Stimulated activated CD8-positive, alpha-beta memory T cell treated with anti-CD3 and anti-CD28 coated beads, Interleukin-12 subunit alpha, Interleukin-12 subunit beta, amount 100 ng/mL, for 1 hour (primary cell): ENCODE measurements at regions not wholly inside any gene's neighbourhood (a gene's known extent, or its start where the extent isn't known, plus 50 kb on each side); places are given as distances from the start of the nearest gene placed in this dataset.

ENCODE experiments used
- DNase-seq: peaks from one replicate; pipeline ENCODE4 v3.0.0-alpha.2; 2020; ENCODE audit warnings: low read depth

DNA sequence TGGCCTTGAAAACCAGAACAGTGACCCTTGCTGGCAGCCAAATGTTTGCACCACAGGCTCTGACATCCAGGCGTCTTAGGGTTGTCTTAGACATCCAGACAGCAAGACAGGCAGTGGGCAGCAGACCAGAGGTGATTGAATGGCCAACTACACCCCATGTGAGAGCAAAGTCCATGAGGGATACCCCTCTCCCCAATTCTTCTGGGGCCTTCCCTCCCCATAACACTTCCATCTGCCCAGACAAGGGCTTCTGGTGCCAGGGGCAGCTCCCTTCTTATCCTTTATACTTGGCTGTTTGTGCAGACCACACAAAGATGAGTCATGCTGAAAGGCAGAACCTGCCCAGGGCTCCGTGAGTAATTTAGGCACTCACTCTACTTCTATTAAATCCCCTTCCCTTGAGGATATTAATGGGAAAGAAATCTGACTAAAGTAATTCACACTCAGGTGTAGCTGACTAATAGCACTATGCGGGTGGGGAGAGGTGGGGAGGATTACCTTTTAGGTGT, 257.9 kb downstream of the UACA start:
- no peak for DNase-seq

DNA sequence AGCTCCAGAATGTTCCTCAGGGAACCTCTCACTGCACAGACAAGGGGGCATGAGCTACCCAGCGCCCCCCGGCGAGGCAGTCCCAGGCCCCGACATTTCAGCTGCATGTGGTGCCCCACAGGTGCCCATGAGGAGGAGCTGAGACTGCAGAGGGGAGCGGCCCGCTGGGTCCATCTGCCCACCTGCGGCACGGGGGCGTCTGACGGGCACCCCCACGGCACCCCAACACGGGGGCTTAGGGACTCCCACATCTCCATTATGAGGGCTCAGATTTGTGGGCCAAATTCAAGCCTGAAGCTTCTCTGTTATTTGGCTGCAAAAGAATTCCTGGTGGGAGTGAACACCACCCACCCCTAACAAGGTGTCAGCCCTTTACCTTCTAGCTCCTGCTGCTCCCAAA, 258.4 kb downstream of the UACA start:
- DNase-seq, result no peak

DNA sequence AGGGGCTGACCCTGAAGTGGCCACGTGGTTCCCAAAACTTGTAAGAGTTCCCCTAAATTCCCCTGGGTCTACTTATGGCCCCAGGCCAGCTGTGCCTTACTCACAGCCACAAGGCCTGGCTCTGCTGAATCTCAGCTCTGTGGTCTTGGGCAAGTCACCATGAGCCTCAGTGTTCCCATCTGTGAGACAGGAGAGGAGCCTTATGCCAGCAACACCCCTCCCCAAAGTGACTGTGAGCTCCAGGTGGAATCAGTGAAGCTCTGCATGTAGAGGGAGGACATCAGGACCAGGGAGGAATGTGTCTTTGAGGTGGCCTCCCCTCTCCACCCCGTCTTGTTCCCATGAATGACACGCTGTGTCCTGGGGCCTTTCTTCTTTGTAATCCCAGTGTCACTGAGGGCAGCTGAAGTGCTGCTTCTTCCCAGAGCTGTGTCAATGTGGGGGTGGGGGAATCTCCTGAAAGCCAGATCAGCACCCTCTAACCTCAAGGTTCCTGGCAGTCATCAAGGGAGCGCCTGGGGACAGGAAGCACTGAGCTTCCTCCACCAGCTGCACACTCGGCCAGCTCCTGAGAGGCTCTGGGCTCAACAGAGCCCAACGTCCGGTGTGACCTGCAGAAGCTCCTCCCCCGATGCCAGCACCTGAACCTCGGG, 258.9 kb downstream of the UACA start:
- DNase-seq, result no peak

DNA sequence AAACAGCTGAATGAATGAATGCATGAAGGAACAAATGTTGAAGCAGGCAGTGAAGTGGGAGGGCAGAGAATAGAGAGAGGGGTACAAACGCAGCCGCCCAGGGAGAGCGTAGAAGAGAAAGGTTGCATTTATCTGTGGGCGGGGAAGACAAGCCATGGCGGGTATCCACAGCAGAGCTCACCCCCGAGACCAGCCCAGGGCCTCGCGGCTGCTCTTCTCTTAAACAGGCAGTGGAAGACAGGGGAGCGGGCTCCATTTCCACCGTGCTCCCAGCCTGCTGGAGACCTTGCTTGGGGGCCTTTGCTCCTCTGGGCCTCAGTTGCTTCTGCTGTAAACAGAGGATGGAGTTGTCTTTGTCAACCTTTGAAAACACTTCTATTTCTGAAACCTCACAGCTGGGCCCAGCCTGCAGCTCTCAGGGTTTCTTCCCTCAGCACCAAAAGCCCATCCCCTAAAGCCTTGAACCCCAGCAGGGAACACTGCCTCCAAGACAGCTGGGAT, 259.5 kb downstream of the UACA start:
- no peak for DNase-seq

DNA sequence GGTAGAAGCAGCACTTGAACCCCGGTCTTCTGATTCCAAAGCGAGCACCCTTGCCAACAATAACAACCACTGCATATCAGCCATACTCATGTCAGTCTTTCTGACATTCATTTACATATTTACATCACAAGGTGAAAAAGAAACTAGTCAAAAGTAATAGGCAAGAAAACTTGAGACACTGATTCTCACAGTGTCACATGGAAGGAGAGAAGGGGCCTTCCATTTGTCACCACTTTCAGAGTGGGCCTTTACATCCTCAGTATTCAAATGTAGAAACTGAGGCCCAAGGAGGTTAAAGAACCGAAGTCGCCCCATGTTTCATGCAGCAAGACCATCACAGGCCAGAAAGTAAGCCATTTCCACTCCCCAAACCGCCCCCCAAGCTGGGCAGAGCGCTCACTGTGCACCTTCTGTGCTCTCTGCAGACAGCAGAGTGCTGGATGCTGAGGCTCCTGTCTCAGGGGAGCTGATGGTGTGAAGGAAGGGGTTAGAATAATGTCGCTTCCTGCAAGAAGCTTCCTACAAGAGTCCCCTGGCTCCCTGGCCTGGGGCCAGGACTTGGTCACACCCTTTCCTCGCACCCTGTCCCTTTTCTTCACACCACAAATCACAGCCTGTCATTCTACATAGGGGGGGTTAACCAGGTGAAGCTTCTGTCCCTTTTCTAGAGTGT, 260.1 kb downstream of the UACA start:
- no peak for DNase-seq

DNA sequence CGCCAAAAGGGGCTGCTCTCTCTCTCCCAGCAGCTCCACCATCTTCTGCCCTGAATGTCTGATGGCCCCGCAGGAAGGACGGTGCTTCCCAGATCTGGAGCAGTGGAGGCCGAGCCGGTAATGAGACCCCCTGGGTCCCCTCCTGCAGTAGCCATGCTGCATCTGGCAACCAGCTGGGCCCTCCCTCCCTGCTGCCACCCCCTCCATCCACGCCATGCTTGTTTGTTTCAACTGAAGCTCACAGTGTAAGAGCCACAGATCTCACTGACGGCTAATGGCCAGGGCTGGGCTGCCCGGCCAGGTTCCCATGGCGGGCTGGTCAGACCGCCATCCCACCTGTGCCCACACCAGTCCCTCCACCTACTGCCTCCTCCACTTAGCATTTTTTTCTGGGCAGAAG, 260.8 kb downstream of the UACA start:
- DNase-seq, result no peak

DNA sequence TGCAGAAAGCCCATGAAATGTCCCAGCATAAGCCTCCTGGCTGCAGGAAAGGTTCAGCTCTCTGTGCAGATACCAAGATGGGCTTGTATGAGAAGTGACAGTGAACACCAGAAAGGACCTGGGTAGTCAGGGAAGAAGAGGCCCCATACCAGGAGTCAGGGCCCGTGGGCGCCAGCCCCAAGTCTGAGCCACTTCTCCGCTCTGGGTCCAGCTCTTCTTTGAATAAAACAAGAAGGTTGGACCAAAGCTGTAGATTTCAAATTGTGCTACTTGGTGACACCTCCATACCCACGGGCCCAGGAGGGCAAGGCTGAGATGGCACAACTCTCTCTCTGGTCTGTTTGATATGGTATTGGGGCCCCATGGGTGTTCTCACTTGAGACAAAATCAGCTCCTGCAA, 261.5 kb downstream of the UACA start:
- no peak for DNase-seq

DNA sequence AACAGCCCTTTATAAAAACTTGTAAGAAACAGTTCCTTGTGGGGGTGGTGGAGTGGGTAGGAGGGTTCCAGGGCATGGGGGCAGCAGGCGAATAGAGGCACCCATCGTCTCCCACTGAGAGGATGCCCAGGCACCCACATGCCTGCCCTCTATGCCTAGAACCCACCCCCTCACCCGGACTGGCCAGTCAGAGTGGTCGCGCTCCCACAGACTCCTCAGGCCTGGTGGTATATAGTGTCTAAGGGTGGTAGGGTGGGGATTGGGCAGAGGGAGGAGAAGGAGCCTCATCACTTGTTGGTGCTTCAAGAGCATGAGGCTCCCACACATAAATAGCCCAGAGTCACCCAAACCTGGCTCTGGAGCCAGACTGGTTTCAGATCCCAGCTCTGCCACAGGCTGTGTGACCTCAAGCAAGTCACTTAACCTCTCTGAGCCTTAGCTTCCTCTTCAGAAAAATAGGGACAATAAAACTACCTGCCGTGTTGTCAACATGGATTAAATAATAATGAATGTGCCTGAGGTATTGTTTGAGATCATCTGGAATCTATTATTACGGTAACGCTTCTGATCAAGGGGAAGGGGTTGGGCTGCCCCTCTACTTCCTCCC, 262.1 kb downstream of the UACA start:
- no peak for DNase-seq

DNA sequence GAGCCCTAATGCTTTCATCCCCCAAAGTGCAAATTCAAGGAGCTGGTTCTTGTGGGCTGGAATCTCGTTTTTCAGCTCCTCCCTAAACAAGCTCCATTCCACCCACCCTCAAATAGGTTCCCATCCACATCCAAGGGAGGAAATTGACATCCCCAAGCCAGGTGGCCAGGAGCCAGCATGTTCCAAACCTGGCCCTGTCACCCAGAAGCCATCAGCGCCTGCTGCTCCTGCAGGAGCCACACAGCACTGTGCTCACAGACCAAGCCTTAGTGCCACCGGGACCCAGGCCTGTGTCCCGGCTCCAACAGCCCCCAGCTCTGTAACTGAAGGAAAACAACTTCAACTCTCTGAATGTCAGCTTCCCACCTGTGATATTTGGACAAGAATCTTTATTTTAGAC, 263.6 kb downstream of the UACA start:
- no peak for DNase-seq

DNA sequence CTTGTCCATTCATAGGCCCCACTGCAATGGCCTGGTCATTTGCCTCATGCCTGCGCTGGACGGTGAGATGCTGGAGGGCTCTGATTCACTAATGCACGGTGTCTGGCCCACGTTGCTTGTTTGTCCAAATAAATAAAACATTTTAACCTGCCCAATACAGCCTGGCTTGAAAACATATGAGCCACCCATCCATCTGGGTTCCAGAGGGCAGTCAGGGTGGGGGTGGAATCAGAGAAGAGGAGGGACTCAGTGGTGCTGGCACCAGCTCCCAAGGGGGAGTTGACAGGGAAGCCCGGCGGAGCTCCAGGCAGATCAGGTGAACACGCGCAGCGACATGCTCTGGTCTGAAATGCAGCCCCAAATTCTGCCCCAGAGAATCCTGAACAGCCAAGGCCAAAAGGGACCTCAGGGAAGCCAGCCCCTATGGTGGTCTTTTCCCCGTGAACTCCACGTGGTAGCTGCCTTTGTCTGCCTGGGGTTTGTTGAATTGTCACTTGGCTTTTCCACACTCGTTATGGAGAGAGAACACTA, 265.2 kb downstream of the UACA start:
- DNase-seq, result no peak

DNA sequence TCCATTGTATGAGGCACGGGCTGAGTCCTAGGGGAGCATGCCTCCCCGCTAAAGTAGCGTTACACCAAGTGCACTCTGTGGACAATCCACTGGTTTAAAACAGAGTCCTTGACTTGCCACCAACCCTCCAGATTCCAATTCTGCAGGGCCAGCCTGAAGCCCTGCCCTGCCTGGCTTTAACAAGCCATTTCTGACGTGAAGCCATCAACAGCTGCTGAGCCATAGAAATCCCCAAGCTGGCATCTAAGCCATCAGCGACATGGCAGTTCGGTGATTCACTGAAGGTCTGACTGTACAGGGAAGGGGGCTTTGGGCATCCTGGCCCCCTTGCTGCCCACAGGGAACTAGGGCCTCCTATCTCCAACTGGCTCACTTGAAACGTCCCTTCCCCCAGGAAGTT, 265.7 kb downstream of the UACA start:
- no peak for DNase-seq

DNA sequence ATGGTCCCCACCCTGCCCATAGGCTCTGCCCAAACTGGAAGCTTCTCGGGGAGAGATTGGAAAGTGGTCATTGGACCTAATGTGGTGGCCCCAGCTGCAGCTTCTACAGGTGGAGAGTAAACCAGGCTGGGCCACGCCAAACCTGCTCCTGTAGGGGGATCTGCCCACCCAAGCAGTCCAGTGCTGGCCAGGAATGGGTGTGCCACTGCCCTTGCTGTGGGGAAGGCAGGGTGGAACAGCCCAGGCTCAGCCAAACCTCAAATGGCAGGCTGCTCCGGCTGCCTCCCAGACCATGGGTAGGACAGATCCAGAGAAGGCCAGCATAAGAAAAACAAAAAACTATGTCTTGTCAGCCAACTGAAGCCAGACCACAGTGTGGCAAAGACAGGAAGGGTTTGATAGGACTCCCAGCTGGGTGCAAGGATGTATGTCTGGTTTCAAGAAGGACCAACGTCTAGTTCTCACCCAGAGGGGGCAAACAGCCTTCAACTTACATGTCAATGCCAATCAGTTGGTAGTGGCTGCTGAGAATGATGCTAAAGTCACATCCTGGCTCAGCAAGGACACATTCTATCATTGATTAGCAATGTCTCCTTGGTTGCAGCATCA, 267.3 kb downstream of the UACA start:
- no peak for DNase-seq

DNA sequence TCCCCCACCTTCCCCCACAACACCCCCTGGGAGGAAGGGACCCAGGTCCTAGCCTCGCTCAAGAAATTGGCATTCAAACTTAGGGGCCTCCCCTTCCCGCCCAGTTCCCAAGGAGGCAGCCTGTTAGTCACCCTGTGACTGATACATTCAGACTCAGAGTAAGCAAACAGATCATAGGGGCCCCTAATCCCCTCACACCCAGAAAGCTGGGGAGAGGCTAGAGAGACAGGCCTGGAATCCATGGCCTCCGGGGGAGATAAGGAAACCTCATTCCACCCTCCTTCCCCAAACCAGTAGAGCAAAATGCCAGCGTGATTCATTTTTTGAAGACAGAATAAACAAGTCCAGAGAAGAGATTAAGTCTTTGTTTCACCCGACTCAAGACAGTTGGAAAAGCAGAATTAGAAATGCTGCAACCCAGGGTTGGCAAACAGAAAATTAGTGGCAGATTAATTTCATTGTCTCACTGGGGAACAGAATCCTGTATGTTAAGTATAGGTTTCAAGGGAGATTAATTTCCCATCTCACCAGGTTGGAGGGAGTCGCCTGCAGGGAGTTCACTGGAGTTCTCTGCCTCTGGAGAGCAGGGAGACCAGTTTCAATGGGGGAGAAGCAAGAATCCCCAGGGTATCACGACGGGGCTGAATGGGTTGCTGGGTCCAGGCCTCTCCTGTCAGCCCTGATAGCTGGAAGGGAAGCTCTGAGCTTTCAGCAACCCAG, 268.3 kb downstream of the UACA start:
- DNase-seq, result no peak

DNA sequence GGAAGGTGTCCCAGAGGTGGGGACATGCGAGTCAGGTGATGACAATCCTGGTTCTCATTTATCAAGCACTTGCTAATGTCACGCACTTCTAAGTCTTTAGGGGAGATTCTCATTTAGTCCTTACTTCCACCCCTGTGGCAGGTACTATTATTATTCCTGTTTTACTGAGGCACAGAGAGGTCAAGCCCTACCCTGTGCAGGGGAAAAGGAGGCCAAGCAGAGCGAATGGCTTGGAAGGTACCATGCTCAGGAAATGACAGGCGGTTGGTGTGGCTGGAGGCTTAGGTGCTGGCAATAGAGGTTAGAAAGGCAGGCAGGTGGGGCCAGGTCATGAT, 268.9 kb downstream of the UACA start:
- no peak for DNase-seq

DNA sequence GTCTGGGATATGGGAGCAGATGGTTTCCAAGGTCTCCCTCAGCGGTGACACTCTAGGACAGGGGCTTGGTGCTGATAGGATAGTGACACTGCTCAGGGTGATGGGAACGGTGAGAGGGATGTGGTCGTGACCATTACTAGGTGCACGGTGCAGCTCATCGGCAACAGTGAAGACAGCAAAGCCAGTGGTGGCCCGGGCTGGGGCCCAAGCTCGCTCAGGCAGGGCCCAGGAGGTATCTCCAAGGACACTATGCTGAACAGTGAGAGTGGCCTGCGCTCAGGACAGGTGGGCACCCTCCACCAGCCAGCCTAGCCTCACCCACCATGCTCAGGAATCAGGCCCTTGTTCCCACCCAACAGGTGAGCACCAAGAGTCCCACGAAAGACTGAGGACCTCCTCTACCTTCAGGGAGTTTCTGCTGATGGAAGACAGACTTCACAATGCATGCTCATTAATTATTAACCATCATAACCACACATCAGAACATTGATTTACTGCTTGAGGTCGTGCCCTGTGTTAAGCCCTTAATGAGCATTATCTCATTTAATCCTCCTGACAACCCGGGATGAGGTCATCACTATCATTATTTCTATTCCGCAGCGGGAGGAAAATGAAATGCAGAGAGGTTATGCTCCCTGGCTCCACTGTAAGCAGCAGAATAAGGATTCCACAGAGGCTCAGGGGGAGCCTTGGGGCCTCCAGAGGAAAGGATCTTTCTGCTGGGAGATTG, 269.4 kb downstream of the UACA start:
- DNase-seq, result no peak

DNA sequence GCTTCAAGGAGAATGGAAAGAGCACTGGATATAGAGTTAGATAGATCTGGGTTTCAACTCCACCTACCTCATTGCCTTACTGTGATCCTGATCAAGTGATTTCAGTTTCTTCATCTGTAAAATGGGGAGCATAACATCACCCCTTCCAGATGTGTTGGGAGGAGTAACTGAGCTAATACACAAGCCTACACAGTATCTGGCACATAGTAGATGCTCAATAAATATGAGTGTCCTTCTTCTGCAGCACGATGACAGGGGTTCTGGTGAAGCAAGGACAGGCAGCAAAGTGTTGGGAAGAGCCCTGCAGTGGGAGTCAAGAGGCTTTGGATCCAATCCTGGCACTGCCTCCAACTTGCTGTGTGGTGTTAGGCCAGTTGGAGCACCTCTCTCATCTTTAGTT, 270.0 kb downstream of the UACA start:
- no peak for DNase-seq

DNA sequence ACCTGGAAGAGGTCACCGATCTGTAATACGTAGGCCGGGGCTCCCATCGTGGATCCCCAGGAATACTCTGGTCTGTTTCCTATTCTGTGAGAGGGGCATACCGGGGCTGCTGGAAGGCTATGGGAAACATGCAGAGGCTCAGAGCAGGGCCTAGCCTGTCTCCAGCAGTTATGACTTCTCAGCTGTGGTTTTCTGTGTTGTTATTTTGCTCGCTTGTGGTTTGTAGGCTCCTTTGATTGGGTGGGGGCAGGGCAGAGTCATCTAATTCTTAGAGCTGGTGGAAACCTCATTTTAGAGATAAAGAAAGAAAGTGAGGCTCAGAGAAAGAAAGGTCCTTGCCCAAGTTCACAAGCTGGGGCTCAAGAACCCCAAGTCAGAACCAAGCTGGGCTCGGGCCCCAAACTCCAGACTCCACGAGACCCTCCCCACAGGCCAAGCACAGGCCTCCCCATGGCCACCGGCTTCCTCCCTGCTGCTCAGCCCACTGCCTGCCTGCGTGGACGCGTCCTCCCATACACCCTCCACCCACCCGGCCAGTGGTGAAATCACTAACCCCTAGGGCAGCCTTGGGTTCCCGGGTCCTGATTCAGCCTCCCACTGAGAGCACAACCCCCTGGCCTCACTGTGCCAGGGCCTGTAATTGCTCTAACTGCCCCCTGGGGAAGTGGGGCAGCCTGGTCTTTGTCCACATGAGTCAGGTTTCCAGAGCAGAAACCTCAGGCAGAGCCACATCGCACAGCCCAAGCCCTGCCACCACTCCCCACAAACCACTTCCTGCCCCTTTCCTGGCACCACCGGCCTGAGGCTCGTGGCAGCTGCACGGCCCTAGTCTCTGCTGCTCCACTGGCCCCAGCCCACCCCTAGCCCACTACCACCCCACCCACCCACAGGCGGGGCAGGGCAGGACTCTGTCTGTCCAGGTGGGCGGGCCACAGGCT, 270.8 kb downstream of the UACA start:
- peak; percentile 71 for DNase-seq

DNA sequence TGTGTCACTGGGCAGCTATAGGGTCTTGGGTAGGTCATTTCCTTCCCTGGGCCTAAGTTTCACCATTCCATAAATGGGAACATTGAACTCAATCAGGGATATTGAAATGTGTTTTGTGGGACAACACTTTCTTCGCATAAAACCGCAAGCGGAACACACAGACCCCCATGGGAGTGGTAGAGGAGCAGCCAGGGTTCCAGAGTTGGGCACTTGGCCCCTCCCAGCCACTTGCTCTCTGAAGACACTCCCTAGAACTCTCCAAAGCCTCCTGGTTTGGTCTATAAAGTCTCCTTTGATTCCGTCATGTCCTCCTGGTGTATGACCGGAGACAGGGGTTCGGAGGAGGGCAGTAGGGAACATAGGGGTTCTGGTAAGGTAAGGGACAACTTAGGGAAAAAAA, 271.7 kb downstream of the UACA start:
- DNase-seq, result no peak

DNA sequence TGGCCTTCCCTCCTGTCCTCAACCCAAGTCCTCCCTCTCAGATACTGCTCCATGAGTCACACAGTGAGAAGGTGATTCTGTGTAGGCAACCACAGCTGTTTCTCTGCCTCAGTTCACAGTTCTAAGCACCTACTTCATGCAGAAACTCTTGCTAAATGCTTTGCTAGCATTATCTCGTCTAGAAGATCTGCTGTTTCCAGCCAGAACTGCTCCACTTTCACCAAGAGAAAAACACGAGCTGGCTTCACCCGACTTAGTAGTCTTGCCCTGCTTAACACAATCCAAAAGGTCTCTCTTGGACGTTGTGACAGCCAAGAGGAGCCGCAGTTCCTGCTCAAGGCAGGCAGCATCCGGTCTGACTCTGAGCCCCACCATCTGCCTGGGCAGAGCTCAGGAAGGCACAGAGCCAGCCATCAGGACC, 272.1 kb downstream of the UACA start:
- DNase-seq, result no peak

DNA sequence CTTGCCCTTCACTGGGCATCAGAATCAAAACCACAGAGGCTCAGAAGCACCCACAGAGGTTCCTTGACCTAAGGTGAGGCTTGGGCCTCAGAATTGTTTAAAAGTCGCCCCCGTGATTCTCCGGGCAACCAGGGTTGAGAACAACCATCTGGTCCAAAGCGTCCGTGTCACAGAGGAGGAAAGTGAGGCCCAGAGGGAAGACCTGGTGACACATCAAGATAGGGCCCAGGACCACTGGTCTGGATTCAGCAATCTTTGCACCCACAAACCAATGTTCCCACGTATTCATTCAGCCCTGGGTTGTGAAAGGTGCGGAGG, 272.6 kb downstream of the UACA start:
- no peak for DNase-seq
